Stimulated activated CD8-positive, alpha-beta memory T cell treated with anti-CD3 and anti-CD28 coated beads, Interleukin-7, amount 100 ng/mL, for 4 hours (primary cell): ENCODE measurements at regions not wholly inside any gene's neighbourhood (a gene's known extent, or its start where the extent isn't known, plus 50 kb on each side); places are given as distances from the start of the nearest gene placed in this dataset.
"Not testable (repeated sequence)": the region's sequence is repeated elsewhere in the genome, so short reads cannot be mapped to it uniquely, and the experiment has no call there.

Experiments
- DNase-seq, 2 donors: peaks; one replicate each; pipeline ENCODE4 v3.0.0-alpha.2; 2020; ENCODE audit warnings: low read depth in 2 of 2

GRCh38 chr10:3385487-3385886, 212.9 kb upstream of the PITRM1 start:
- DNase-seq = no peak

GRCh38 chr10:3382092-3382491, 209.5 kb upstream of the PITRM1 start:
- no peak for DNase-seq

- DNase-seq = no peak
Measured at GRCh38 chr10:3380406-3381050, 207.9 kb upstream of the PITRM1 start.

GRCh38 chr10:3376631-3377030, 204.0 kb upstream of the PITRM1 start:
- no peak for DNase-seq

GRCh38 chr10:3375505-3375904, 202.9 kb upstream of the PITRM1 start:
- no peak for DNase-seq

GRCh38 chr10:3374914-3375313, 202.3 kb upstream of the PITRM1 start:
- no peak for DNase-seq

GRCh38 chr10:3373374-3374027, 200.9 kb upstream of the PITRM1 start:
- DNase-seq = not testable (repeated sequence)

- DNase-seq = no peak
Measured at GRCh38 chr10:3372281-3372680, 199.7 kb upstream of the PITRM1 start.

- DNase-seq = not testable (repeated sequence)
Measured at GRCh38 chr10:3371624-3372023, 199.0 kb upstream of the PITRM1 start.

GRCh38 chr10:3366735-3367405, 194.3 kb upstream of the PITRM1 start:
- no peak for DNase-seq

GRCh38 chr10:3366043-3366442, 193.5 kb upstream of the PITRM1 start:
- no peak for DNase-seq

GRCh38 chr10:3365630-3366029, 193.0 kb upstream of the PITRM1 start:
- no peak for DNase-seq

GRCh38 chr10:3364768-3365480, 192.3 kb upstream of the PITRM1 start:
- DNase-seq = no peak

GRCh38 chr10:3363311-3364045, 190.9 kb upstream of the PITRM1 start:
- no peak for DNase-seq

- DNase-seq = no peak
Measured at GRCh38 chr10:3362394-3362793, 189.8 kb upstream of the PITRM1 start.

- DNase-seq = no peak
Measured at GRCh38 chr10:3361640-3362039, 189.1 kb upstream of the PITRM1 start.

- DNase-seq = no peak
Measured at GRCh38 chr10:3357737-3358136, 185.2 kb upstream of the PITRM1 start.

- no peak for DNase-seq
Measured at GRCh38 chr10:3355536-3355935, 183.0 kb upstream of the PITRM1 start.

- no peak for DNase-seq
Measured at GRCh38 chr10:3354174-3354900, 181.8 kb upstream of the PITRM1 start.

- no peak for DNase-seq
Measured at GRCh38 chr10:3353235-3353634, 180.7 kb upstream of the PITRM1 start.

- no peak for DNase-seq
Measured at GRCh38 chr10:3350617-3351258, 178.2 kb upstream of the PITRM1 start.
